HG03354 (cell line): ENCODE measurements at regions not wholly inside any gene's neighbourhood (a gene's known extent, or its start where the extent isn't known, plus 50 kb on each side); places are given as distances from the start of the nearest gene placed in this dataset.

Experiments used
- ATAC-seq: cut with Tn5 transposase; IDR thresholded peaks from one replicate; pipeline ENCODE4 v1.9.1; 2021; ENCODE audit warnings: mild to moderate bottlenecking; ENCODE audit not compliant: unreplicated experiment, poor library complexity, severe bottlenecking

DNA sequence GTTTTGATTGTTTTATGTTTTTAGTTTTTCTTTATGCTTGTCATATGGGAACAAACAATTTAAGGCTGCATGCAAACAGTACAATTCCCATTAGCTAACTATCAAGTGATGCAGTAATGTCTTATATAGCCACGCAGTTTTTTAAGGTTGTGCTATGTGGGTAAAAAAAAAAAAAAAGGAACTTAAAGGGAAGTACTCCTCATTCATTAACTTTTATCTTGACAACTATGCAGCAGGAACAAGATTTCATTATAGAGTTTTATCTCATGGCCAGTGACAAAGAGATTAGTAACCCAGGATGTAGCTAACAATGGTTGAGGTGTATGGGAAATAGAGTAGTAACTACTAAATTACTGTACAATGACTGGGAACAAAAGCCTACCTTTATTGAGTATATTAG is 1008.2 kb upstream of the CDH9 start:
- ATAC-seq, result no peak

GRCh38 chr5:28027851-28028250 is 989.5 kb upstream of the CDH9 start:
- ATAC-seq, result no peak

DNA sequence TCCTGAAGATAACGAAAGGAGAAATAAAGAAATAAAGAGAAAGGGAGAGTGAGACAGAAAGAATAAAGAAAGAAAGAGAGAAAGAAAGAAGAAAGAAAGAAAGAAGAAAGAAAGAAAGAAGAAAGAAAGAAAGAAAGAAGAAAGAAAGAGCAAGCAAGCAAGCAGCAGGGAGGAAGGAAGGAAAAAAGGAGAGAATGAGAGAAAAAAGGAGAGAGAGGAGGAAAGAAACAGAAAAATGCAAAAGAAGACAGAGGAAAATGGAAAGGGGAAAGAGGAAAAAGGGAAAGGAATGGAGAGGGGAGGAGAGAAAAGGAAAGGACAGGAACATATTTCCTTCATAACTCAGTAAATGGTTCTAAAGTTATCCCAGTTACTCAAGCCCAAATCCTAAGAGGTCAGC is 978.8 kb upstream of the CDH9 start:
- no peak for ATAC-seq

GRCh38 chr5:28014779-28015178 is 976.4 kb upstream of the CDH9 start:
- ATAC-seq, result no peak

- ATAC-seq, result no peak
Measured at GRCh38 chr5:28012538-28012937, 974.2 kb upstream of the CDH9 start.

DNA sequence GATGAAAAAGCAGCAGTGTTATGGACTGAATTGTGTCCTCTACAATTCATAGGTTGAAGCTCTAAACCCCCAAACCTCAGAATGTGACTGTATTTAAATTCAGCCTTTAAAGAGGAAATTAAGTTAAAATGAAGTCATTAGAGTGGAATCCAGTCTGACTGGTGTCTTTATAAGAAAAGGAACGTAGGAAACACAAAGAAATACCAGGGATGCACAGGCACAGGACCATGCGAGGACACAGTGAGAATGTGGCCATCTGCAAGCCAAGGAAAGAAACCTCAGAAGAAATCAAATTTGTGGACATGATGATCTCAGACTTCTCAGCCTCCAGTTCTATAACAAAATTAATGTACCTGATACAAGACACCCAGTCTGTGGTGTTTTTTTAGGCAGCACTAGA is 971.2 kb upstream of the CDH9 start:
- ATAC-seq, result no peak

- no peak for ATAC-seq
Measured at GRCh38 chr5:27996665-27997064, 958.3 kb upstream of the CDH9 start.

GRCh38 chr5:27995867-27996266 is 957.5 kb upstream of the CDH9 start:
- no peak for ATAC-seq

- ATAC-seq, result no peak
Measured at GRCh38 chr5:27978322-27978721, 939.9 kb upstream of the CDH9 start.

- no peak for ATAC-seq
Measured at GRCh38 chr5:27969157-27969556, 930.8 kb upstream of the CDH9 start.

GRCh38 chr5:27963050-27963783 is 924.8 kb upstream of the CDH9 start:
- ATAC-seq, result no peak

DNA sequence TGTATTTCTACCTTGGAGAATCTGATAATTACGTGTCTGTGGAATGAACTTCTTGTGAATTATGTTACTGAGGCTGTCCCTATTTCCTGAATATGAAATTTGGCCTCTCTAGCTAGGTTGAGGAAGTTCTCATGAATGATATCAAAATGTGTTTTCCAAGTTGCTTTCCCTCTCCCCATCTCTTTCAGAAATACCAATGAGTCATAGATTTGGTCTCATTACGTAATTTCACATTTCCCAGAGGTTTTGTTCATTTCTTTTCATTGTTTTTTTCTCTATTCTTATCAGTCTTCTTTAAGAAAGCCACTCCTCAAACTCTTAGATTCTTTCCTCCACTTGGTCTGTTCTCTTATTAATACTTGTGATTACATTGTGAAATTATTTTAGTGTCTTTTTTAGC is 923.8 kb upstream of the CDH9 start:
- no peak for ATAC-seq

DNA sequence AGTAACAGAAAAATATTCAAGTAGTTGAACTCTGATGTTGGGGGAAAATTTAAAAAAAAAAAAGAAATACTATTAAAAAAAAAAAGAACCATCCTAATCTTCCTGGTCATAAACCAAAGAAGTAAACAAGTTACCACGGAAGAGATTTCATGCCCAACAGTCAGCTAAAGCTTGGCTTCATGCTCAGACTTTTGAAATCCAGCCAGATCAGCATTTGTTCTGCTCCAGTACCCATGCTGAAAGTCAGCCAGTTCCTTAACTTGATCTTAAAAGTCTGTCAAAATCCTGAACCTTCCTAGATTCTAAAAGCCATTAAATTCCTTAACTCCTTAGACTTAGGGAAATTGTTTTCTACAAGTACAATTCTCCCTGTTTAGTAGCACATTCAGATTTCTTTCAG is 908.7 kb upstream of the CDH9 start:
- ATAC-seq, result no peak

DNA sequence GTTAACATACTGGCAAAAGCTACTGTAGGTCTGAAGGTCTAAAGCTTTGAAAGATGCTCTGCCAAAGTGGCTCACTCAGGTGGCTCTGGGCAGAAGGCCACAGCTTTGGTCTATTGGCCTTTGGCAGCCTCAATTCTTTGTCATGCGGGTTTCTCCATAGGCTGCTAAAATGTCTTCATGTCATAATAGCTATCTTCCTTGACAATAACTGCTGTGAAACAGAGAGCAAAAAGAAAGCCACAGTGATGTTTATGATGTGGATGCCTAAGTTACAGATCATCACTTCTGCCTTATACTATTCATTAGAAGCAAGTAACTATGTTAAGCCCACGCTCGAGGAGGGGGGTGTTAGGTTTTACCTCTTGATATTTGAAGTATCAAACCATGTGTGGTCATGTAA is 906.1 kb upstream of the CDH9 start:
- ATAC-seq, result no peak

DNA sequence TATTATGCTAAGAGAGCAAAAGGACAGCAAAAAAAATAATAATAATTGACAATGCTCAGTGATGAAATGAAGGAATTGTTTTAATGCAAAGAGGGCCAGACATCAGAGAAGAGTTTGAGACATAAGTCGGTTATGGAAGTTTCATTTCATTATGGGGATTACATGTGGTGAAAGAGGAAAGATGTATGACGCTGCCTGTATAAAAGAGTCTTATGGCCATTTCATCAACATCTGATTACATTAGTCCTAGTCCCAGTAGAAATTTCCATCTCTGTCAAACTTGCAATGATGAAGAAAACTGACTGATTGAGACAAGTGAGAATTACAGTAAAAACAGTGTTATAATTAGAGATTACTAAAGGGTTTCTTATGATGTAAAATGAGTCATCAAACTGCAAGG is 900.6 kb upstream of the CDH9 start:
- no peak for ATAC-seq

GRCh38 chr5:27928060-27928459 is 889.7 kb upstream of the CDH9 start:
- ATAC-seq, result no peak

DNA sequence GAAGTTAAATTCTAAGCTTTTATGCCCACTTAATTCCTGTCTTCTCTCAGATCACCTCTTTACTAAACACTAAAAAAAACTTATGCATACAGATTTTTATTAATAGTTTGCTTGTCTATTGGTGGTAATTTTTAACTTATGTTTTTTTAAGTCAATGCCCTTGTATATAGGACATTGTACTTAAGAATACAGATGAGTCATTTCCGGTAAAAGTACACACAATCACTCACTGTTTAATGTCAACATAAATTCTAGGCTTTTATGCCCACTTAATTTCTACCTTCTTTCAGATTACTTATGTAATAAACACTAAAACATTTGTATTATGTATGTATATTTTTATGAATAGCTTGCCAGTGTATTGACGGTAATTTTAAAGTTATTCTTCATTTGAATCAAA is 872.8 kb upstream of the CDH9 start:
- ATAC-seq, result no peak

DNA sequence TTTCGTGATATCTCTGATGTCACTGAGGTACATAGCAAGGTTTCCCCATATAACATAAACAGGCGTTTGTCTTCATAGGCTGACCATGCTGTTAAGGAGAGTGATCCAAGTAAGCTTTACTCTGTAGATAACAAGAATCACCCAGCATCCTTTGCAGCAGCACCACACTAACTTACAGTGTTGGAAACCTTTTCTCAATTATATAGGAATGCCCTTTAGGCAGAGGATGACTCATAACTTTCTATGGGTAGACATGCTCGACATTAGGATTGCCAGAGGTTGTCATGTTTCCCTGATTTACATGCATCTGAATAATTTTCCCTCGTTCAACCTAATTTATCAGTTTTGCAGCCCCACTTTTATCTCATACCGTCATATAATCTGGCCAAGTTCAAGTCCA is 870.0 kb upstream of the CDH9 start:
- ATAC-seq, result no peak

DNA sequence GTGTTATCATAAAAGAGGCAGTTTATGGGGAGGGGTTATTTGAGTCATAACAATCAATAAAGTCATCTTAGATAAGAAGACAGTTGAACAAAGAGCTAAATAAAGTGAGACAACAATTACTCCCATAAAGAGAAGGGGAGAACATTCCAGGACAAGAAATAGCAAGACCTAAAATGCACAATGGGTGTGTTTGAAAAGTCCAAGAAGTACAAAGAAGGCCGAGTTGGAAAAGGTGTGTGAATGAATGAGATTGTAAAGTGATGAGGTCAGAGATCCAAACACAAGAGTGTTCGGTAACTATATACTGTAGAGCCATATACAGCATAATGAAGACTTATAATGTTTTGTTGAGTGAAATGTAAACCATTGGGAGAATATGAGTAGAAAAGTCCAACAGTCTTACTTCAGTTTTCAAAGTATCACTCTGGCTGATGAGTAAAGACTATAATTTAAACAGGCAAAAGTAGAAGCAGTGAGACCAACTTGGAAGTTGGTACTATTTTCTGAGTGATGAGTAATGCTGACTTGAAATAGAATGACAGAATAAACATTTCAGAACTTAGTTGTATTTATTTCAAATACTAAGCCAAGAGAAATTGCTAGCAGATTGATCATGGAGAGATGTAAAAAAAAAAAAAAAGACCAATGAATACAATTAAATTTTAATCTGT is 868.7 kb upstream of the CDH9 start:
- no peak for ATAC-seq

DNA sequence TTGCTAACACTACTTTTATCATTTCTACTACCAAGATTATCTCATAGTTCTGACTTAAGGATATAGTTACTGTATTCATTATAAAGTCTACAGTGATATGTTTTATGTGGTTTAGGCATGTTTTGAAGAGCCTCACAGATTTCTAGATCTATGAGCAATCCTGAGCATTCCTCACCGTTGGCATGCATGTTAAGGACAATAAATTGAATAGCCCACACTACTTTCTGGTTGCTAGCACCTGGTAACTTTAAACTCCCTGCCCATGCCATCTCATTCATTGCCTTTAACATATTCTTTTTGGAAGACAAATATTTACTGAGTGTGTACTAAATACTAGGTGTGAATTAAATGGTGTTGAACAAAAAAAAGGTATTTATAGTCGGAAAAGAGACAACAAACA is 868.1 kb upstream of the CDH9 start:
- no peak for ATAC-seq

GRCh38 chr5:27900761-27901160 is 862.4 kb upstream of the CDH9 start:
- no peak for ATAC-seq

GRCh38 chr5:27876071-27876470 is 837.7 kb upstream of the CDH9 start:
- no peak for ATAC-seq
